Stomach (tissue), 8 donors: ENCODE measurements at regions not wholly inside any gene's neighbourhood (a gene's known extent, or its start where the extent isn't known, plus 50 kb on each side); places are given as distances from the start of the nearest gene placed in this dataset.
A peak's percentile ranks its signal among the peaks of the same experiment; 100 is the strongest.
"Not testable (repeated sequence)": the region's sequence is repeated elsewhere in the genome, so short reads cannot be mapped to it uniquely, and the experiment has no call there.

Experiments used
- DNase-seq, 2 donors: peaks; one replicate each; pipeline versions ENCODE4 v3.0.0 to v3.0.0-alpha.2; 2013 to 2019
- H3K27ac ChIP-seq, 5 donors: fragments of 200-600 bp in 4 of 5; sonication (generic) in 4 of 5; one replicate each; pipeline ENCODE4 v1.5.1; 2013 to 2019; ENCODE audit warnings: mild to moderate bottlenecking in 1 of 5, moderate library complexity in 1 of 5
- H3K27me3 ChIP-seq, 3 donors: fragments of 200-600 bp; sonication (generic); one replicate each; pipeline ENCODE4 v1.5.1; 2017 to 2019; ENCODE audit warnings: mixed run types in 1 of 3
- H3K36me3 ChIP-seq, 4 donors: fragments of 200-600 bp; sonication (generic); 1 replicate in 3 of 4; 2 replicates in 1 of 4; pipeline ENCODE4 v1.5.1; 2016 to 2019
- H3K4me1 ChIP-seq, 4 donors: fragments of 200-600 bp; sonication (generic); one replicate each; pipeline ENCODE4 v1.5.1; 2016 to 2019
- H3K4me3 ChIP-seq, 4 donors: fragments of 200-600 bp; sonication (generic) in 3 of 4; one replicate each; pipeline ENCODE4 v1.5.1; 2016 to 2019; ENCODE audit warnings: mild to moderate bottlenecking in 1 of 4
- H3K9me3 ChIP-seq, 4 donors: fragments of 200-600 bp; sonication (generic); one replicate each; pipeline ENCODE4 v1.5.1; 2016 to 2019
- POLR2AphosphoS5 ChIP-seq, 3 donors: sonication (generic); formaldehyde crosslinking; IDR thresholded peaks; one replicate each; pipeline ENCODE4 v1.6.1; 2016; ENCODE audit warnings: antibody characterized with exemption in 3 of 3
- WGBS, 5 donors: extraction: QIAGEN DNeasy Blood & Tissue Kit in 3 of 5; methylation state at CpG; one replicate each; pipeline versions ENCODE4 v1.1.5 to v1.1.7; 2013 to 2018; 5-methylcytosine and 5-hydroxymethylcytosine counted together
- intact Hi-C: fragments of 100-400 bp; cut with DNase I; formaldehyde crosslinking; loops from one replicate; pipeline ENCODE4 v1.15.1; 2023; ENCODE audit warnings: low total_unique reads
- donor health status: healthy with polysubstance abuse.
- donor health status: Bipolar disorder and iron deficiency.
- donor health status: healthy.

- H3K36me3 ChIP-seq, H3K9me3 ChIP-seq, DNase-seq, intact Hi-C loops, H3K4me3 ChIP-seq, H3K27me3 ChIP-seq: not testable (repeated sequence)
- Histone ChIP-seq H3K4me1 (peaks cover 2 to 10% (median 6%) of the 10 kb centered on the region in 4 donors), H3K27ac (peak overlapping the region in 1 of 5 donors; percentile 74)
Measured at GRCh38 chr16:29270033-29270432, 136.5 kb downstream of the NPIPB11 start.

GRCh38 chr16:29269192-29269811 lies 137.2 kb downstream of the NPIPB11 start:
- peaks cover 8 to 18% (median 13%) of the 10 kb centered on the region in 4 donors for H3K4me1 ChIP-seq
- H3K27ac ChIP-seq: peak overlapping the region; percentile 5 to 74 (median 25)
- H3K27me3 ChIP-seq, H3K36me3 ChIP-seq, intact Hi-C loops, DNase-seq, H3K4me3 ChIP-seq, H3K9me3 ChIP-seq: not testable (repeated sequence)
- peak in 1 of 3 donors; percentile 3 for TF ChIP-seq POLR2AphosphoS5 (IDR thresholded peaks at IDR 0.05)
- WGBS, 5 donors: 51 to 72% (median 59%) methylated on average over 8 to 10 of the region's 10 CpGs

GRCh38 chr16:29268785-29269191 lies 137.7 kb downstream of the NPIPB11 start:
- WGBS, 5 donors: 82 to 88% (median 82%) methylated on average over 4 to 6 of the region's 6 CpGs
- H3K9me3 ChIP-seq, intact Hi-C loops, DNase-seq, H3K36me3 ChIP-seq, H3K4me3 ChIP-seq, H3K27me3 ChIP-seq: not testable (repeated sequence)
- peaks cover 12 to 23% (median 18%) of the 10 kb centered on the region in 4 donors for H3K4me1 ChIP-seq
- peak overlapping the region in 3 of 5 donors; percentile 18 to 74 (median 46) for H3K27ac ChIP-seq

- H3K4me1 ChIP-seq: peaks cover 12 to 27% (median 22%) of the 10 kb centered on the region in 4 donors
- H3K27me3 ChIP-seq, H3K36me3 ChIP-seq, H3K4me3 ChIP-seq, H3K9me3 ChIP-seq, intact Hi-C loops, DNase-seq: not testable (repeated sequence)
- H3K27ac ChIP-seq: peak overlapping the region in 2 of 5 donors; percentile 46 to 74
- 83 to 92% (median 90%) methylated on average over 12 to 14 of the region's 14 CpGs for WGBS, 5 donors
Measured at GRCh38 chr16:29268348-29268747, 138.2 kb downstream of the NPIPB11 start.

DNA sequence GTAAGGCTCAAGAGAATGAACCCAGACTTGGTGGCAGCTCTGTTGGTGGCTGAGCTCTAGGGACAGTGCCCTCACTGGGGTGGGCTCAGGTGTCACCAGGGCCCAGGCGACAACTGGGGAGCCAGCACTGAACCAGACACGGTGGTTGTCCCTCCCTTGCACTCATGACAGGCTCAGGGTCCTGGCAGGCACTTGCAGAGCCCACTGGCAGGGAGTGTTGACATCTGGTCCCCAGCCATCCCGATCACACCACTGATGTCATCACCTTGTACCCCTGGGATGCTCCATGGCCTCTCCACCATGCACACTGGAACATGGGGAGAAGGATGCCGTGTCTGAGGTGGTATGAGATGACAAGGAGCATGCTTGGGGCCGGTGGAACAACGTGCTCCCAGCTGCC lies 138.6 kb downstream of the NPIPB11 start:
- H3K9me3 ChIP-seq, H3K27me3 ChIP-seq, H3K4me3 ChIP-seq, DNase-seq, H3K36me3 ChIP-seq, intact Hi-C loops: not testable (repeated sequence)
- Histone ChIP-seq H3K27ac (peak overlapping the region in 1 of 5 donors; percentile 74), H3K4me1 (peaks cover 12 to 32% (median 25%) of the 10 kb centered on the region in 4 donors)
- 64 to 100% (median 87%) methylated on average over 1 to 6 of the region's 6 CpGs for WGBS, 5 donors

DNA sequence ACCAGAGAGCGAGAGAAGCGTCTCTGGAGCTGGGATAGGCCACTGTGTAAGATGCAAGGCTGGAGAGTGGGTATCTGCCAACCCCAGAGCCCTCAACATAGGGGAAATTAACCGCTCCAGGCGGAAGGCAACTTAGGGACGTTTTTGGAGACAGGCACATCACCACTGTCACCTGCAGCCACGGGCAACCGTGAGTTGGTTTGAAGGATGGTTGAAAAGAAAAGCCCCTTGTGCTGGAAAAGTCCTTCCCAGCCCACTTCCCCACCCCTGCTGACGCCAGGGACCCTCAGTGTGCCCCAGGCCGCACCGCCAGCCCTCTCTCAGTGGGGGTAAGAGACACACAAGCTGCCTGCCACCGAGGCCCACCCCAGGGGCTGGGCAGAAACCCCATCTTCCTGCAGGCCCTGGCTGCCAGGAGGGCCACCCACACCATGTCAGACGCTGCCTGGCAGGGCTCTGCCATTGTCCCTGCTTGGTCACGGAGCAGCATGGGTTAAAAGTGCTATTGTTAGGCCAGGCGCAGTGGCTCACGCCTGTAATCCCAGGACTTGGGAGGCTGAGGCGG lies 139.4 kb downstream of the NPIPB11 start:
- H3K27me3 ChIP-seq, H3K4me3 ChIP-seq, H3K9me3 ChIP-seq, DNase-seq, H3K36me3 ChIP-seq, intact Hi-C loops: not testable (repeated sequence)
- 84 to 91% (median 86%) methylated on average over 9 to 16 of the region's 16 CpGs for WGBS, 5 donors
- peak overlapping the region in 1 of 5 donors; percentile 46 for H3K27ac ChIP-seq
- H3K4me1 ChIP-seq: peaks cover 17 to 38% (median 29%) of the 10 kb centered on the region in 4 donors

- Histone ChIP-seq H3K4me1 (peaks cover 17 to 41% (median 29%) of the 10 kb centered on the region in 4 donors), H3K27ac (peak overlapping the region in 1 of 5 donors; percentile 46)
- H3K36me3 ChIP-seq, H3K4me3 ChIP-seq, H3K9me3 ChIP-seq, DNase-seq, H3K27me3 ChIP-seq, intact Hi-C loops: not testable (repeated sequence)
- WGBS, 5 donors: 37 to 61% (median 49%) methylated on average over 7 of the region's 7 CpGs
Measured at GRCh38 chr16:29266612-29267011, 139.9 kb downstream of the NPIPB11 start.

DNA sequence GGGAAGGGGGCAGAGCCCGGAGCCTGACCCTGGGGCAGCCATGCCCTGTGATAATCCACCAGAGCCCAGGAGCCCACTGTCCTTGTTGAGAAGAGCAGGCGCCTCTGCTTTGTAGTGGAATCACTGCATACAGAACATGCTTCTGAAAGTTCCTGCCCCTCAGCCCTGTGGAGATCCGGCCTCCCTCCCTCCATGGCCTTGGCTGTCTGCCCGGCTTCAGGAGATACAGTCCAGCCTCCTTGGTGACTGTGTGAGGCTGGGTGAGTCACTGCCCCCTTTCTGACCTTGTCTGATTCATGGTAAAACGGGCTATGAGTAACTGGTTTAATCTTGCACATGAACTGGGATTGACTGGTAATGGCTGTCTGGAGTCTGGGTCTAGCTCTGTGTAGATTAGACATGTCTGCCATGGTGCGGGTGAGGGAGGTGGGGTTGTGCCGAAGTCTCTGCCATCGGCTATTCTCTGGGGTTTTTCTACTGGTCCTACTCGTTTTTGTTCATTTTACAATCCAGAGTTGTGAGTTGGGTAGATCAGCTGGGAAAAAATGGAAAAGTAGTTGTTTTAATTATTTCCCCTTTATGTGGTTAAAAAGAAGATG lies 141.2 kb downstream of the NPIPB11 start:
- WGBS, 5 donors: 18 to 30% (median 19%) methylated on average over 5 to 7 of the region's 9 CpGs
- H3K27me3 ChIP-seq, intact Hi-C loops, H3K36me3 ChIP-seq, H3K9me3 ChIP-seq, H3K4me3 ChIP-seq: not testable (repeated sequence)
- DNase-seq: peak; percentile 94 to 96
- Histone ChIP-seq H3K27ac (peak overlapping the region; percentile 69 to 84 (median 76)), H3K4me1 (peaks cover 17 to 41% (median 31%) of the 10 kb centered on the region in 4 donors)
- peak in 2 of 3 donors; percentile 72 to 75 for TF ChIP-seq POLR2AphosphoS5 (IDR thresholded peaks at IDR 0.05)

GRCh38 chr16:29264080-29264837 lies 142.3 kb downstream of the NPIPB11 start:
- peak overlapping the region; percentile 69 to 84 (median 76) for H3K27ac ChIP-seq
- H3K4me3 ChIP-seq, H3K27me3 ChIP-seq, H3K9me3 ChIP-seq, intact Hi-C loops, DNase-seq, H3K36me3 ChIP-seq: not testable (repeated sequence)
- WGBS, 5 donors: 51 to 69% (median 62%) methylated on average over 8 to 11 of the region's 11 CpGs
- peaks cover 21 to 43% (median 33%) of the 10 kb centered on the region in 4 donors for H3K4me1 ChIP-seq

- intact Hi-C loops, H3K4me3 ChIP-seq, H3K9me3 ChIP-seq, H3K36me3 ChIP-seq, DNase-seq, H3K27me3 ChIP-seq: not testable (repeated sequence)
- Histone ChIP-seq H3K27ac (peak overlapping the region; percentile 79 to 92 (median 87)), H3K4me1 (peaks cover 21 to 37% (median 30%) of the 10 kb centered on the region in 4 donors)
- 42 to 79% (median 49%) methylated on average over 7 of the region's 7 CpGs for WGBS, 5 donors
Measured at GRCh38 chr16:29262725-29263124, 143.8 kb downstream of the NPIPB11 start.
